ENCODE measurements at regions not wholly inside any gene's neighbourhood (a gene's known extent, or its start where the extent isn't known, plus 50 kb on each side); places are given as distances from the start of the nearest gene placed in this dataset.
"Not testable (repeated sequence)": the region's sequence is repeated elsewhere in the genome, so short reads cannot be mapped to it uniquely, and the experiment has no call there.

- POLR2A ChIA-PET: no interaction called here
- CTCF ChIA-PET: no interaction called here
- Mint-ChIP-seq H3K27ac (no peak overlapping the region), H3K4me1 (no peaks in the 10 kb centered on the region), H3K27me3 (no peaks in the 10 kb centered on the region), H3K9me3 (no peaks in the 10 kb centered on the region), H3K4me3 (no peak overlapping the region), H3K36me3 (ENCODE audit: low read depth) (no peaks in the 10 kb centered on the region)
- no peak for DNase-seq
Measured at GRCh38 chr4:67320645-67321044, 224.7 kb downstream of the CENPC start.

GRCh38 chr4:67319607-67320006 lies 225.7 kb downstream of the CENPC start:
- DNase-seq; H3K9me3 Mint-ChIP-seq; H3K27ac Mint-ChIP-seq; POLR2A ChIA-PET; H3K27me3 Mint-ChIP-seq; H3K4me1 Mint-ChIP-seq; H3K4me3 Mint-ChIP-seq; H3K36me3 Mint-ChIP-seq (ENCODE audit: low read depth): not testable (repeated sequence)
- CTCF ChIA-PET: interaction anchor here (0.6 kb wide), 1 partner anchor 268 kb away, joined by 3 read pairs; no protein-coding TSS in a partner anchor

- H3K4me3 Mint-ChIP-seq; H3K36me3 Mint-ChIP-seq (ENCODE audit: low read depth); DNase-seq; H3K4me1 Mint-ChIP-seq; H3K27ac Mint-ChIP-seq; CTCF ChIA-PET; H3K27me3 Mint-ChIP-seq; POLR2A ChIA-PET; H3K9me3 Mint-ChIP-seq: not testable (repeated sequence)
Measured at GRCh38 chr4:67300497-67301185, 244.7 kb downstream of the CENPC start.

- ChIA-PET CTCF (interaction anchor here (1.4 kb wide), 1 partner anchor 9 kb away, joined by 4 read pairs; no protein-coding TSS in a partner anchor), POLR2A (no interaction called here)
- Mint-ChIP-seq H3K9me3 (no peaks in the 10 kb centered on the region), H3K4me1 (no peaks in the 10 kb centered on the region), H3K27ac (no peak overlapping the region), H3K27me3 (no peaks in the 10 kb centered on the region), H3K36me3 (ENCODE audit: low read depth) (no peaks in the 10 kb centered on the region), H3K4me3 (no peak overlapping the region)
- no peak for DNase-seq
Measured at GRCh38 chr4:67292636-67293035, 252.7 kb downstream of the CENPC start.

GRCh38 chr4:67292045-67292444 lies 253.3 kb downstream of the CENPC start:
- POLR2A ChIA-PET: no interaction called here
- DNase-seq: no peak
- Mint-ChIP-seq H3K4me3 (no peak overlapping the region), H3K27me3 (no peaks in the 10 kb centered on the region), H3K9me3 (no peaks in the 10 kb centered on the region), H3K36me3 (ENCODE audit: low read depth) (no peaks in the 10 kb centered on the region), H3K4me1 (no peaks in the 10 kb centered on the region), H3K27ac (no peak overlapping the region)
- CTCF ChIA-PET: interaction anchor here (1.4 kb wide), 1 partner anchor 9 kb away, joined by 4 read pairs; no protein-coding TSS in a partner anchor

GRCh38 chr4:67291644-67292043 lies 253.7 kb downstream of the CENPC start:
- Mint-ChIP-seq H3K9me3 (no peaks in the 10 kb centered on the region), H3K4me1 (no peaks in the 10 kb centered on the region), H3K4me3 (no peak overlapping the region), H3K27me3 (no peaks in the 10 kb centered on the region), H3K27ac (no peak overlapping the region), H3K36me3 (ENCODE audit: low read depth) (no peaks in the 10 kb centered on the region)
- no peak for DNase-seq
- CTCF ChIA-PET: interaction anchor here (0.5 to 1.4 kb wide), 2 partner anchors 8 to 36 kb away, joined by 3 to 4 read pairs; no protein-coding TSS in a partner anchor
- POLR2A ChIA-PET: no interaction called here

GRCh38 chr4:67288964-67289363 lies 256.3 kb downstream of the CENPC start:
- Mint-ChIP-seq H3K4me3 (no peak overlapping the region), H3K9me3 (no peaks in the 10 kb centered on the region), H3K4me1 (no peaks in the 10 kb centered on the region), H3K27ac (no peak overlapping the region), H3K27me3 (no peaks in the 10 kb centered on the region), H3K36me3 (ENCODE audit: low read depth) (no peaks in the 10 kb centered on the region)
- ChIA-PET POLR2A (no interaction called here), CTCF (no interaction called here)
- no peak for DNase-seq

GRCh38 chr4:67286724-67287123 lies 258.6 kb downstream of the CENPC start:
- POLR2A ChIA-PET: no interaction called here
- no peak for DNase-seq
- Mint-ChIP-seq H3K4me1 (no peaks in the 10 kb centered on the region), H3K4me3 (no peak overlapping the region), H3K27ac (no peak overlapping the region), H3K36me3 (ENCODE audit: low read depth) (no peaks in the 10 kb centered on the region), H3K27me3 (no peaks in the 10 kb centered on the region), H3K9me3 (no peaks in the 10 kb centered on the region)
- CTCF ChIA-PET: interaction anchor here (0.6 kb wide), 1 partner anchor 1259 kb away, joined by 3 read pairs; no protein-coding TSS in a partner anchor

GRCh38 chr4:67282749-67283148 lies 262.6 kb downstream of the CENPC start:
- ChIA-PET POLR2A (no interaction called here), CTCF (interaction anchor here (1.0 kb wide), 1 partner anchor 10 kb away, joined by 4 read pairs; no protein-coding TSS in a partner anchor)
- no peak overlapping the region for H3K27ac Mint-ChIP-seq
- DNase-seq: no peak
- H3K9me3 Mint-ChIP-seq: no peaks in the 10 kb centered on the region
- H3K36me3 Mint-ChIP-seq (ENCODE audit: low read depth): no peaks in the 10 kb centered on the region
- no peaks in the 10 kb centered on the region for H3K27me3 Mint-ChIP-seq
- H3K4me3 Mint-ChIP-seq: no peak overlapping the region
- H3K4me1 Mint-ChIP-seq: no peaks in the 10 kb centered on the region

GRCh38 chr4:67275179-67275750 lies 270.0 kb downstream of the CENPC start:
- CTCF ChIA-PET: no interaction called here
- no peak for DNase-seq
- Mint-ChIP-seq H3K4me3 (no peak overlapping the region), H3K4me1 (no peaks in the 10 kb centered on the region), H3K9me3 (peaks cover 2% of the 10 kb centered on the region), H3K27me3 (no peaks in the 10 kb centered on the region), H3K36me3 (ENCODE audit: low read depth) (no peaks in the 10 kb centered on the region), H3K27ac (no peak overlapping the region)
- POLR2A ChIA-PET: no interaction called here

GRCh38 chr4:67274671-67275070 lies 270.6 kb downstream of the CENPC start:
- H3K27me3 Mint-ChIP-seq; H3K4me3 Mint-ChIP-seq; H3K4me1 Mint-ChIP-seq; H3K27ac Mint-ChIP-seq; H3K36me3 Mint-ChIP-seq (ENCODE audit: low read depth); DNase-seq; CTCF ChIA-PET; H3K9me3 Mint-ChIP-seq; POLR2A ChIA-PET: not testable (repeated sequence)

GRCh38 chr4:67273666-67274065 lies 271.6 kb downstream of the CENPC start:
- no peaks in the 10 kb centered on the region for H3K27me3 Mint-ChIP-seq
- ChIA-PET POLR2A (no interaction called here), CTCF (no interaction called here)
- DNase-seq: no peak
- H3K27ac Mint-ChIP-seq: no peak overlapping the region
- no peaks in the 10 kb centered on the region for H3K36me3 Mint-ChIP-seq (ENCODE audit: low read depth)
- H3K9me3 Mint-ChIP-seq: peaks cover 2% of the 10 kb centered on the region
- no peaks in the 10 kb centered on the region for H3K4me1 Mint-ChIP-seq
- no peak overlapping the region for H3K4me3 Mint-ChIP-seq

- H3K4me3 Mint-ChIP-seq: no peak overlapping the region
- H3K27me3 Mint-ChIP-seq: no peaks in the 10 kb centered on the region
- no peaks in the 10 kb centered on the region for H3K36me3 Mint-ChIP-seq (ENCODE audit: low read depth)
- no peaks in the 10 kb centered on the region for H3K9me3 Mint-ChIP-seq
- no peak for DNase-seq
- H3K4me1 Mint-ChIP-seq: no peaks in the 10 kb centered on the region
- ChIA-PET POLR2A (no interaction called here), CTCF (no interaction called here)
- H3K27ac Mint-ChIP-seq: no peak overlapping the region
Measured at GRCh38 chr4:67261971-67262370, 283.3 kb downstream of the CENPC start.

Measured in activated CD4-positive, alpha-beta T cell treated with anti-CD3 and anti-CD28 coated beads, Interleukin-2, amount 10 ng/mL, durations not matched to agents 7 days and 5 days (primary cell).